Left lung (tissue), 4 donors: ENCODE measurements at regions not wholly inside any gene's neighbourhood (a gene's known extent, or its start where the extent isn't known, plus 50 kb on each side); places are given as distances from the start of the nearest gene placed in this dataset.

Experiments
- ATAC-seq: fragments of 200-7000 bp; cut with Tn5 transposase; one replicate; pipeline ENCODE4 v1.9.1; 2020; ENCODE audit warnings: moderate library complexity
- DNase-seq, 4 donors: peaks; one replicate each; pipeline ENCODE4 v3.0.0-alpha.2; 2013 to 2020
- H3K27ac ChIP-seq, 2 donors: fragments of 200-600 bp; sonication (generic) in 1 of 2; one replicate each; pipeline versions ENCODE4 v1.5.0 to v1.8.0; 2020 to 2021
- H3K27me3 ChIP-seq, 2 donors: fragments of 200-600 bp; sonication (generic) in 1 of 2; one replicate each; pipeline versions ENCODE4 v1.5.0 to v1.8.0; 2020 to 2021
- H3K36me3 ChIP-seq, 2 donors: fragments of 200-600 bp; sonication (generic) in 1 of 2; one replicate each; pipeline versions ENCODE4 v1.5.0 to v1.8.0; 2020 to 2021
- H3K4me1 ChIP-seq, 2 donors: fragments of 200-600 bp; one replicate each; pipeline ENCODE4 v1.8.0; 2021
- H3K4me3 ChIP-seq, 2 donors: fragments of 200-600 bp; sonication (generic) in 1 of 2; one replicate each; pipeline versions ENCODE4 v1.5.0 to v1.8.0; 2020 to 2021; ENCODE audit warnings: mild to moderate bottlenecking in 1 of 2
- H3K9me3 ChIP-seq, 2 donors: fragments of 200-600 bp; sonication (generic) in 1 of 2; one replicate each; pipeline versions ENCODE4 v1.5.0 to v1.8.0; 2020 to 2021
- CTCF ChIP-seq, 2 donors: fragments of 200-600 bp; sonication (generic) in 1 of 2; IDR thresholded peaks; one replicate each; pipeline versions ENCODE4 v1.5.0 to v1.8.0; 2021; ENCODE audit warnings: antibody characterized with exemption in 2 of 2
- intact Hi-C, 2 donors: fragments of 100-400 bp; cut with DNase I; formaldehyde crosslinking; loops; one replicate each; pipeline versions ENCODE4 v1.11.2 to v1.14.2; 2022
- donor health status: DM: no; HTN: yes; CAD: no.
- donor health status: DM: no; HTN: no; CAD: no.

GRCh38 chr20:17885076-17885475, 83.5 kb downstream of the SNX5 start:
- H3K4me3 ChIP-seq: no peak overlapping the region
- no peaks in the 10 kb centered on the region for H3K27me3 ChIP-seq
- ATAC-seq (no peak), DNase-seq (no peak)
- H3K9me3 ChIP-seq: peaks cover 0 to 4% of the 10 kb centered on the region in 2 donors
- no peak for TF ChIP-seq CTCF (IDR thresholded peaks at IDR 0.05)
- H3K27ac ChIP-seq: no peak overlapping the region
- H3K4me1 ChIP-seq: peaks cover 9 to 14% of the 10 kb centered on the region in 2 donors
- intact Hi-C loops: no loop called here
- H3K36me3 ChIP-seq: no peaks in the 10 kb centered on the region

- Histone ChIP-seq H3K4me3 (no peak overlapping the region), H3K9me3 (peaks cover 0 to 4% of the 10 kb centered on the region in 2 donors), H3K27me3 (no peaks in the 10 kb centered on the region), H3K27ac (no peak overlapping the region), H3K4me1 (peaks cover 9 to 14% of the 10 kb centered on the region in 2 donors), H3K36me3 (no peaks in the 10 kb centered on the region)
- ATAC-seq (no peak), DNase-seq (no peak)
- intact Hi-C loops: no loop called here
- no peak for TF ChIP-seq CTCF (IDR thresholded peaks at IDR 0.05)
These were observed 84.1 kb downstream of the SNX5 start for GRCh38 chr20:17884307-17885003.

- peaks cover 9 to 14% of the 10 kb centered on the region in 2 donors for H3K4me1 ChIP-seq
- no peak overlapping the region for H3K27ac ChIP-seq
- no peaks in the 10 kb centered on the region for H3K9me3 ChIP-seq
- DNase-seq: peak in 1 of 4 donors; percentile 31
- H3K36me3 ChIP-seq: no peaks in the 10 kb centered on the region
- H3K27me3 ChIP-seq: no peaks in the 10 kb centered on the region
- intact Hi-C loops: no loop called here
- TF ChIP-seq CTCF (IDR thresholded peaks at IDR 0.05): no peak
- peak; percentile 15 for ATAC-seq
- no peak overlapping the region for H3K4me3 ChIP-seq
These were observed 84.8 kb downstream of the SNX5 start for GRCh38 chr20:17883592-17884306.

GRCh38 chr20:17882834-17883591, 85.6 kb downstream of the SNX5 start:
- intact Hi-C loops: no loop called here

More at GRCh38 chr20:17882834-17883591, 85.6 kb downstream of the SNX5 start:
- H3K27ac ChIP-seq: no peak overlapping the region
- no peak for ATAC-seq
- no peak for TF ChIP-seq CTCF (IDR thresholded peaks at IDR 0.05)
- H3K4me3 ChIP-seq: no peak overlapping the region
- peak in 1 of 4 donors; percentile 15 for DNase-seq
- H3K36me3 ChIP-seq: no peaks in the 10 kb centered on the region
- H3K4me1 ChIP-seq: peaks cover 9 to 14% of the 10 kb centered on the region in 2 donors
- H3K9me3 ChIP-seq: no peaks in the 10 kb centered on the region
- no peaks in the 10 kb centered on the region for H3K27me3 ChIP-seq
